IPS DF 19.7 (cell line): ENCODE measurements at regions not wholly inside any gene's neighbourhood (a gene's known extent, or its start where the extent isn't known, plus 50 kb on each side); places are given as distances from the start of the nearest gene placed in this dataset.
"Not testable (repeated sequence)": the region's sequence is repeated elsewhere in the genome, so short reads cannot be mapped to it uniquely, and the experiment has no call there.

Experiments
- DNase-seq: peaks from one replicate; pipeline ENCODE4 v3.0.0-alpha.2; 2013; ENCODE audit warnings: low read depth, low spot score

- no peak for DNase-seq
Observed at GRCh38 chr16:86716649-86717048, 138.3 kb downstream of the FOXL1 start.

GRCh38 chr16:86718118-86718517 lies 139.8 kb downstream of the FOXL1 start:
- DNase-seq = no peak

- DNase-seq = no peak
Observed at GRCh38 chr16:86722970-86723369, 144.6 kb downstream of the FOXL1 start.

GRCh38 chr16:86723689-86724088 lies 145.3 kb downstream of the FOXL1 start:
- peak; percentile 61 for DNase-seq

GRCh38 chr16:86725401-86725800 lies 147.1 kb downstream of the FOXL1 start:
- DNase-seq = no peak

GRCh38 chr16:86726340-86726739 lies 148.0 kb downstream of the FOXL1 start:
- no peak for DNase-seq

- no peak for DNase-seq
Observed at GRCh38 chr16:86727131-86727530, 148.8 kb downstream of the FOXL1 start.

GRCh38 chr16:86727632-86728031 lies 149.3 kb downstream of the FOXL1 start:
- no peak for DNase-seq

GRCh38 chr16:86729686-86730085 lies 151.3 kb downstream of the FOXL1 start:
- no peak for DNase-seq

GRCh38 chr16:86730086-86730485 lies 151.7 kb downstream of the FOXL1 start:
- no peak for DNase-seq

- DNase-seq = no peak
Observed at GRCh38 chr16:86730597-86730996, 152.2 kb downstream of the FOXL1 start.

- peak; percentile 28 for DNase-seq
Observed at GRCh38 chr16:86732621-86733295, 154.4 kb downstream of the FOXL1 start.

GRCh38 chr16:86733546-86734254 lies 155.4 kb downstream of the FOXL1 start:
- DNase-seq = peak; percentile 28

GRCh38 chr16:86734543-86735460 lies 156.5 kb downstream of the FOXL1 start:
- no peak for DNase-seq

- DNase-seq = no peak
Observed at GRCh38 chr16:86735727-86736126, 157.4 kb downstream of the FOXL1 start.

GRCh38 chr16:86736502-86736901 lies 158.2 kb downstream of the FOXL1 start:
- no peak for DNase-seq

- no peak for DNase-seq
Observed at GRCh38 chr16:86737083-86737482, 158.7 kb downstream of the FOXL1 start.

- DNase-seq = not testable (repeated sequence)
Observed at GRCh38 chr16:86738322-86738721, 160.0 kb downstream of the FOXL1 start.

GRCh38 chr16:86739178-86739577 lies 160.8 kb downstream of the FOXL1 start:
- no peak for DNase-seq

GRCh38 chr16:86739808-86740207 lies 161.5 kb downstream of the FOXL1 start:
- no peak for DNase-seq

- no peak for DNase-seq
Observed at GRCh38 chr16:86740298-86740697, 161.9 kb downstream of the FOXL1 start.
